ENCODE measurements at regions not wholly inside any gene's neighbourhood (a gene's known extent, or its start where the extent isn't known, plus 50 kb on each side); places are given as distances from the start of the nearest gene placed in this dataset.

- H3K9ac ChIP-seq (ENCODE audit: low read depth in 1 of 2, low read length in 2 of 2), result no peak overlapping the region
- H3K36me3 ChIP-seq (ENCODE audit: control insufficient read depth in 4 of 4, insufficient read depth in 3 of 4, low read depth in 1 of 4, low read length in 3 of 4), result no peaks in the 10 kb centered on the region
- no peaks in the 10 kb centered on the region for H3K9me3 ChIP-seq (ENCODE audit: control insufficient read depth in 4 of 4, low read length in 3 of 4)
- H3K27me3 ChIP-seq (ENCODE audit: control insufficient read depth in 4 of 4, insufficient read depth in 4 of 4, low read length in 3 of 4), result no peaks in the 10 kb centered on the region
- no peak overlapping the region for H3K27ac ChIP-seq (ENCODE audit: low read depth in 1 of 2, low read length in 2 of 2)
- 68% methylated on average over 9 of the region's 9 CpGs for WGBS
- H3K4me3 ChIP-seq (ENCODE audit: low read depth in 1 of 3, low read length in 3 of 3), result no peak overlapping the region
- DNase-seq (ENCODE audit: low spot score), result no peak
- TF ChIP-seq FOXA1 (IDR thresholded peaks at IDR 0.05) (no peak), HNF4G (IDR thresholded peaks at IDR 0.05) (no peak), GABPA (IDR thresholded peaks at IDR 0.05 in 1 of 2, conservative IDR thresholded peaks at IDR 0.05 in 1 of 2) (no peak), YY1 (IDR thresholded peaks at IDR 0.05) (no peak), RXRA (IDR thresholded peaks at IDR 0.05) (no peak), ZBTB33 (IDR thresholded peaks at IDR 0.05) (no peak)
- TF ChIP-seq, protein P1, sequence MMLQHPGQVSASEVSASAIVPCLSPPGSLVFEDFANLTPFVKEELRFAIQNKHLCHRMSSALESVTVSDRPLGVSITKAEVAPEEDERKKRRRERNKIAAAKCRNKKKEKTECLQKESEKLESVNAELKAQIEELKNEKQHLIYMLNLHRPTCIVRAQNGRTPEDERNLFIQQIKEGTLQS (IDR thresholded peaks at IDR 0.05), result no peak
- no peaks in the 10 kb centered on the region for H3K4me1 ChIP-seq (ENCODE audit: control insufficient read depth in 4 of 4, insufficient read depth in 4 of 4, low read length in 3 of 4)
Measured at GRCh38 chr14:78075555-78076277, 94.5 kb upstream of the NRXN3 start.

DNA sequence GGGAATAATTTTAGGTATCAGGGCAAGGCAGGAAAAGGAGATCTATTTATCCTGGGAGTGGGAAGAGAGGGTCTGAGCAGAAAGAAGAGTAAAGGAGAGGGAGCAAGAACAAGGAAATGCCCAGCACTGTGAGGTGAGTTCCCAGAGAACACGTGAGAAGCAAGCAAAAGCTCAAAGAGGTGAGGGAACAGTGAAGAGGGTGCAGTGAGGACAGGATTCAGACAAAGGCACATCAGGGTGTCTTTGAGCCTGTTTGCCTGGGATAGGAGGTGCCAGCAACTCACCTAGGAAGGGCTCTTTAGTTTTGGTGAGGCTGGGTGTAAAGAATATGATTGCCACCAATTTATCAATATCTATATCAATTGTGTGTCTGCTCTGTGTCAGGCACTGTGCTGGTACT is 88.9 kb upstream of the NRXN3 start:
- no peaks in the 10 kb centered on the region for H3K36me3 ChIP-seq (ENCODE audit: control insufficient read depth in 4 of 4, insufficient read depth in 3 of 4, low read depth in 1 of 4, low read length in 3 of 4)
- no peaks in the 10 kb centered on the region for H3K9me3 ChIP-seq (ENCODE audit: control insufficient read depth in 4 of 4, low read length in 3 of 4)
- WGBS, result 13% methylated on average over 1 of the region's 1 CpG
- no peaks in the 10 kb centered on the region for H3K4me1 ChIP-seq (ENCODE audit: control insufficient read depth in 4 of 4, insufficient read depth in 4 of 4, low read length in 3 of 4)
- TF ChIP-seq, protein P1 (IDR thresholded peaks at IDR 0.05), result no peak
- TF ChIP-seq FOXA1 (IDR thresholded peaks at IDR 0.05) (no peak), YY1 (IDR thresholded peaks at IDR 0.05) (no peak), TAF1 (conservative IDR thresholded peaks at IDR 0.05) (no peak), HNF4G (IDR thresholded peaks at IDR 0.05) (no peak), EGR1 (IDR thresholded peaks at IDR 0.05; ENCODE audit: low read depth in 2 of 2) (no peak), NR2F2 (IDR thresholded peaks at IDR 0.05) (no peak), GABPA (IDR thresholded peaks at IDR 0.05 in 1 of 2, conservative IDR thresholded peaks at IDR 0.05 in 1 of 2) (no peak), SP1 (IDR thresholded peaks at IDR 0.05) (no peak), FOXA2 (IDR thresholded peaks at IDR 0.05) (no peak), HNF4A (conservative IDR thresholded peaks at IDR 0.05) (no peak), RAD21 (IDR thresholded peaks at IDR 0.05) (no peak), JUND (IDR thresholded peaks at IDR 0.05) (no peak), RXRA (IDR thresholded peaks at IDR 0.05) (no peak), CTCF (IDR thresholded peaks at IDR 0.05; ENCODE audit: low read depth, low read length, missing input control) (no peak), ZBTB33 (IDR thresholded peaks at IDR 0.05) (no peak)
- TF ChIP-seq, protein P2, sequence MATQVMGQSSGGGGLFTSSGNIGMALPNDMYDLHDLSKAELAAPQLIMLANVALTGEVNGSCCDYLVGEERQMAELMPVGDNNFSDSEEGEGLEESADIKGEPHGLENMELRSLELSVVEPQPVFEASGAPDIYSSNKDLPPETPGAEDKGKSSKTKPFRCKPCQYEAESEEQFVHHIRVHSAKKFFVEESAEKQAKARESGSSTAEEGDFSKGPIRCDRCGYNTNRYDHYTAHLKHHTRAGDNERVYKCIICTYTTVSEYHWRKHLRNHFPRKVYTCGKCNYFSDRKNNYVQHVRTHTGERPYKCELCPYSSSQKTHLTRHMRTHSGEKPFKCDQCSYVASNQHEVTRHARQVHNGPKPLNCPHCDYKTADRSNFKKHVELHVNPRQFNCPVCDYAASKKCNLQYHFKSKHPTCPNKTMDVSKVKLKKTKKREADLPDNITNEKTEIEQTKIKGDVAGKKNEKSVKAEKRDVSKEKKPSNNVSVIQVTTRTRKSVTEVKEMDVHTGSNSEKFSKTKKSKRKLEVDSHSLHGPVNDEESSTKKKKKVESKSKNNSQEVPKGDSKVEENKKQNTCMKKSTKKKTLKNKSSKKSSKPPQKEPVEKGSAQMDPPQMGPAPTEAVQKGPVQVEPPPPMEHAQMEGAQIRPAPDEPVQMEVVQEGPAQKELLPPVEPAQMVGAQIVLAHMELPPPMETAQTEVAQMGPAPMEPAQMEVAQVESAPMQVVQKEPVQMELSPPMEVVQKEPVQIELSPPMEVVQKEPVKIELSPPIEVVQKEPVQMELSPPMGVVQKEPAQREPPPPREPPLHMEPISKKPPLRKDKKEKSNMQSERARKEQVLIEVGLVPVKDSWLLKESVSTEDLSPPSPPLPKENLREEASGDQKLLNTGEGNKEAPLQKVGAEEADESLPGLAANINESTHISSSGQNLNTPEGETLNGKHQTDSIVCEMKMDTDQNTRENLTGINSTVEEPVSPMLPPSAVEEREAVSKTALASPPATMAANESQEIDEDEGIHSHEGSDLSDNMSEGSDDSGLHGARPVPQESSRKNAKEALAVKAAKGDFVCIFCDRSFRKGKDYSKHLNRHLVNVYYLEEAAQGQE (IDR thresholded peaks at IDR 0.05), result no peak
- TF ChIP-seq, protein P3, sequence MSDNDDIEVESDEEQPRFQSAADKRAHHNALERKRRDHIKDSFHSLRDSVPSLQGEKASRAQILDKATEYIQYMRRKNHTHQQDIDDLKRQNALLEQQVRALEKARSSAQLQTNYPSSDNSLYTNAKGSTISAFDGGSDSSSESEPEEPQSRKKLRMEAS (IDR thresholded peaks at IDR 0.05), result no peak
- H3K27me3 ChIP-seq (ENCODE audit: control insufficient read depth in 4 of 4, insufficient read depth in 4 of 4, low read length in 3 of 4), result peaks cover 0 to 4% (median 0%) of the 10 kb centered on the region in 4 donors
- H3K4me3 ChIP-seq (ENCODE audit: low read depth in 1 of 3, low read length in 3 of 3), result no peak overlapping the region
- DNase-seq (ENCODE audit: low spot score), result no peak
- no peak overlapping the region for H3K9ac ChIP-seq (ENCODE audit: low read depth in 1 of 2, low read length in 2 of 2)
- no peak overlapping the region for H3K27ac ChIP-seq (ENCODE audit: low read depth in 1 of 2, low read length in 2 of 2)
